ENCODE measurements at regions not wholly inside any gene's neighbourhood (a gene's known extent, or its start where the extent isn't known, plus 50 kb on each side); places are given as distances from the start of the nearest gene placed in this dataset.

- TF ChIP-seq, protein P1, sequence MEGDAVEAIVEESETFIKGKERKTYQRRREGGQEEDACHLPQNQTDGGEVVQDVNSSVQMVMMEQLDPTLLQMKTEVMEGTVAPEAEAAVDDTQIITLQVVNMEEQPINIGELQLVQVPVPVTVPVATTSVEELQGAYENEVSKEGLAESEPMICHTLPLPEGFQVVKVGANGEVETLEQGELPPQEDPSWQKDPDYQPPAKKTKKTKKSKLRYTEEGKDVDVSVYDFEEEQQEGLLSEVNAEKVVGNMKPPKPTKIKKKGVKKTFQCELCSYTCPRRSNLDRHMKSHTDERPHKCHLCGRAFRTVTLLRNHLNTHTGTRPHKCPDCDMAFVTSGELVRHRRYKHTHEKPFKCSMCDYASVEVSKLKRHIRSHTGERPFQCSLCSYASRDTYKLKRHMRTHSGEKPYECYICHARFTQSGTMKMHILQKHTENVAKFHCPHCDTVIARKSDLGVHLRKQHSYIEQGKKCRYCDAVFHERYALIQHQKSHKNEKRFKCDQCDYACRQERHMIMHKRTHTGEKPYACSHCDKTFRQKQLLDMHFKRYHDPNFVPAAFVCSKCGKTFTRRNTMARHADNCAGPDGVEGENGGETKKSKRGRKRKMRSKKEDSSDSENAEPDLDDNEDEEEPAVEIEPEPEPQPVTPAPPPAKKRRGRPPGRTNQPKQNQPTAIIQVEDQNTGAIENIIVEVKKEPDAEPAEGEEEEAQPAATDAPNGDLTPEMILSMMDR (IDR thresholded peaks at IDR 0.05): no peak
- TF ChIP-seq EZH2 (IDR thresholded peaks at IDR 0.05; ENCODE audit: borderline replicate concordance, insufficient read depth, low read depth, low read length, poor library complexity, severe bottlenecking): no peak
These were observed 638.7 kb upstream of the SETBP1 start for GRCh38 chr18:44041961-44042360.

Measured in B cell (primary cell).